Activated CD8-positive, alpha-beta memory T cell treated with anti-CD3 and anti-CD28 coated beads for 24 hours (primary cell): ENCODE measurements at regions not wholly inside any gene's neighbourhood (a gene's known extent, or its start where the extent isn't known, plus 50 kb on each side); places are given as distances from the start of the nearest gene placed in this dataset.
A peak's percentile ranks its signal among the peaks of the same experiment; 100 is the strongest.

ENCODE experiments used
- DNase-seq: peaks from one replicate; pipeline ENCODE4 v3.0.0-alpha.2; 2020

DNA sequence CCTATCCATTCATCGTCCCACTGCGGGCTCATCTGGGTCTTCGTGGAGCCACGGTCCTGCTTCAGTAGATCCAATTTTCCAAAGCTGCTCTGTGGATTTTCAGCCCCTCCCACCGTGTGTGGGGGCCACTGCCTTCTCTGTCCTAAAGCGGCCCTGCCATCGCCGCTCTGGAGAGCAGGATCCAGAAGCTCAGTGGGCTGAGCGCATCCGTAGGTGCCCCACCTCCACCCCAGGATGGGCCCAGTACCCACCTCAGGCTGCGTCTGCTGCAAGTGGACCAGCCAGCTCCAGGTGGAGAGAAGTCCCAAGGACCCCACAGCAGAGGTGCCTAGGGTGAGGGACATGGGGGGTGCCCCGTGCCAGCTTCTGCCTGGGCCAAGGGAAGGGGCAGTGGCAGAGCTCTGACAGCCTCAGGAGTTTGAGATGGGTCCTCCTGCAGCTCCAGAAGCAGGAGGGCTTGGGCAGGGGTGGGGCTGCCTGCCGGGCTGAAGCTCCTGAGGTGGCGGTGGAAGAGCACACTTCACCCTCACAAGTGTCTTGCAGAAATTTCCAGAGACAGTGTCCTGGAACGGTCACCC, 148.1 kb upstream of the C14orf180 start:
- DNase-seq: no peak

DNA sequence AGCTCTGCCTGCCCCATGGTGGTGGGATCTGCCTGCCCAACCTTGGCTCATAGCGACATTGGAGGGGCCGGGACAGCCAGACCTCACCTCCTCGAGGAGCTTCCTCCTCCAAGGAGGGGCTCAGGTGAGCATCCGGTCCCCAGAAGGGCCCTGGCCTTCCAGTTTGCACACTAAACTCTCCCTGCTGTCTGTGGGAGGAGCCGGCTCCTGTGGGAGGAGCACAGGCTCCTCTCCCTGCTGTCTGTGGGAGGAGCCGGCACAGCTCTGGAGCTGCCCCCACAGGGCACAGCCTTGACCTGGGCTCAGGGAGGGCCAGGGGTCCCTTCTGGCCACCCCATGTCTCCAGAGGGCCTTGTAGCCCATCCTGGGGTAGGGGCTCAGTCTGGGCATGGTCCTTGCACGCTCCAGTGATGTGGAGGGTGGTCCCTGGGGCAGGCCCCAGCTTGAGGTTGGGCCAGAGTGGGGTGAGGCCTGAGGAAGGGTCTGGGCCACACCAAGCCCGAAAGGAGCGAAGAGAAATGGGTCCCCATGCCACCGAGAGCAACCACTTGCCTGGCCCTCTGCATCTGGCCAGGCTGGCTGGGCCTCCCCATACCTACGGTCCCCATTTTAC, 147.5 kb upstream of the C14orf180 start:
- DNase-seq: no peak

DNA sequence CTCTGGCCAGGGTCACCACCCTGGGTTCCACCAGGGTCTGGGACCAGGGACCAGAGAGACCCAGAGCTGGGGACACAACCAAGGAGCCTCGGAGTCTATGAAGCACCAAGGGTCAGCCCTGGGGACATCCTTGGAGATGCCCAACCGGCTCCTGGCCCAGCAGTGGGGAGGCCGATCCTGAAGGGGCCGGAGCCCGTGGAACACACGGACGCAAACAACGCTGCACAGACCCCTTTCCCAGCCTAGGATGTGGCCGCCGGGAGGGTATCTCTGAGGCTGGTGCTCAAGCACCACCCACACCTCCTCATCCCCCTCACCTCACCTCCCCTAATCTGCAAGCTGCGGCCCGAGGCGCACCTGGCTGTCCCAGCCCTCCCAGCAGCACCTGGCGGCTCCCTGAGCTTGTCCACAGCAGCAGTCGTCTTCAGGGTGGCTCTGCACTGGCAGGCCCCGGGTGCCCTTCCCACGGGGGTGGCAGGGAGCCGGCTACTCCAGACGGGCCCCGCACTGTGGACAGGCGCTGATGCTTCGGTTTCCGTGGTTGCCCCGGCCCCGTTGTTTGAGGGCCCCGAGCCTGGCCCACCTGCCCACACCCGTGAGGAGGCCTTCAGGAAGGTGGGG, 146.8 kb upstream of the C14orf180 start:
- DNase-seq: peak; percentile 45

DNA sequence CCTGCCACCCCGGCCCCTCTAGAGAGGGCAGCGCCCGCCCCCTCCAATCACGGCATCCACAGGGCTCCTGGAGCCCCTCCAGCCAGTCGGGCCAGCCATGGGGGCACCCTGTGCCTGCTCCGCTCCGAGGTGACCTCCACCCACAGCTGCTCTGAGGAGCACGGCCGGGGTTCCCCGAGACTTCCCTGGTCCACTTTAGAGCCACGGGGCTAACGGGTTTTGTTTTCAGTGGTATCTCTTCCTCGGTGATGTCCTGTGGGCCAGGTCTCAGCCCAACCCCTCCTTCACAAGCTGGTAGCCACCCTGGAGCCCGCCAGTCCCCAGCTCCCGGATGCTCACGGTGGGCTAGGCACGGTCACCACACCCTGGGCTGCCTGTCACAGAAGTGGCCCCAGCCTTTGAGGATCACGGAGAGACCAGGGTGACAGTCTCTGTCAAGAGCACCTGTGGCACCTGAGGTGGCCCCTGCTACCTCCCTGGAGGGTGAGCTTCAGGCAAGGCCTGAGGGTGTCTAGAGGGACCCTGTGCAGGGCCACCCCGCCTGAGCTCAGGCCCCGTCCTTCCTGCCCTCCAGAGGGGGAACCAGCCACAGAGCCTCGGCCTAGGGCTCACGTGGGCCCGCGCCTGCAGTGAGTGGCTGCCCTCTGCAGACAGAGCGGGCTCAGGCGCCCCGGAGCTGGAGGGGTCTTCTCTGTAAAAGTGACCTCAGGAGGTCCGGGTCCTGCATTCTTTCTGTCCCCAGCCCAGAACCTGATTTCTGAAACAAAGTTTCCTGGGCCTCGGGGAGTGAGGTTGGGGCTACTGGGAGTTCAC, 146.0 kb upstream of the C14orf180 start:
- peak; percentile 47 for DNase-seq

DNA sequence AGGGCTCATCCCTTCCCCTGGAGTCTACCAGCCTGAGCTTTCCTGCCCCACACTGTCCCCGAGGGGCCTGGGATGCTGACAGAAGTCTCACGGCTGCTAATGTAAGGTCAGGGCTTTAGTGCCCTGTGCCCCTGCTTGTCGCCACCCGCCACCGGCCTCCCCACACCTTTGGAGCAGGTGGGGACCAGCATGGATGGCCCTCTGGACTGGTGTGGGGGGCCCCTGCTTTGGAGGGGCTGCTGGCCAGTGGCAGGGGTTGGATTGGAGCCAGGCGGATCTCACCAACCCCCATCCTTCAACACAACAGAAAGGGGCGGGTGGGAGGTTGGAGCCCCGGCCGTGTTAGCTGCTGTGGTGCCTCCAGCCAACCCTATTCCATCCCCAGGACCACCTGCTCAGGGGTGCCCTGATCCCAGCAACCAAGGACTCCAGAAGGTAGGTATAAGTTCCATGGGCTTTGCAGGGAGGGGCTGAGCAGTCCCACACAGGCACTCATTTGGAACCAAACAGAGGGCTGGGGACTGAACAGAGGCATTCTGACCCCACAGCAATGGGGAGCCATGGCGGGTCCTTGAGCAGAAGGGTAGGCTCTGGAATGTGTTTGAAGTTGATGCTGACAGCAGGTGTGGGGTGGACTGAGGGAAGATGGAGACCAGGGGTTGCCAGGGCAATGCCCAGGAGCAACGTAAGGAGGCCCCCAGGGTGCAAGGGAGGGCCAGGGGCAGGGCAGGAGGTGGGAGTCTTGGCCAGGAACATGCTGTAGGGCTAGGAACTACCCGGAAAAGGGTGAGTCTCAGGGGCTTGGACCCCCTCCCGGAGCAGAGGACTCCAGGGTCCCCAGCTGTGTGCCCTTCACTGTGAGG, 145.1 kb upstream of the C14orf180 start:
- DNase-seq: peak; percentile 51

DNA sequence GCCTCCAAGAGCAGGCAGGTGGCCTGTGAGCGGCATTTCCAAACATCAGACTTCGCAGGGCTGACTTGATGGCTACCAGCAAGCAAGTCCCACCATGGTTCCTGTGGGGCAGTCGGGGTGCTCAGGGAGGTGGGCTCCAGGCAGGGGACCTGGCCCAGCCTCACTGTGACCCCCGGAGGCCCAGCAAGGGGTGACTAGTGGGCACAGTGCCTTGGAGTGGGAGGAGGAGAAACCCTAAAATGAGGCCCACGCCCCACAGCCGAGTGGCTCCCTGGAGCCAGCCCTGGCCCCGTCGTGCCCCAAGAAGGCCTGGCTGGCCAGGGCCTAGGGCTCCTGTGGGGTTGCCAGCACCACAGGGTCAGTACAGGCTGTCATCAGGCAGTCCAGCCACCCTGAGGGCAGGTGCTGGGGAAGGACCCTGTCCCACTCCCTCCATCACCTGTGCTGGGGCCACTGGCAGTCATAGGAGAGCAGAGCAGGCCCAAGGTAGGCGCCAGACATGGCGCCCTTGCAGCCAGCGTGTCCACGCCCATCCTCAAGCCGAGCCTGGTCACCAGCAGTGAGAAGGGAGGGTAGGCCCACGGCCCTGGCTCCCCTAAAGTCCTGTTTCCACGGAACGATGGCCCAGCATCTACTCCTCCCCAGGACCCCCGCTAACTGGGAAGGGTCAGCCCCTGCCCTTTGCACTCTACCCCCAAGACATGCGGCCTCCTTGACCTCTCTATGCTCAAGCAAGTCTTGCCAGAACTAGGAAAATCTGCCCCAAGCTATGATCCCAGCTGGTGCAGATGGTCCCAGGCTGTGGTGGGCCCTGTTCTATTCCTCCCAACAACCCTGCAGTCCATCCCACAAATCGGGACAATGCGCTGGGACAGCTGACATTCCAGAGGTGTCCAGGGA, 144.2 kb upstream of the C14orf180 start:
- peak; percentile 50 for DNase-seq

DNA sequence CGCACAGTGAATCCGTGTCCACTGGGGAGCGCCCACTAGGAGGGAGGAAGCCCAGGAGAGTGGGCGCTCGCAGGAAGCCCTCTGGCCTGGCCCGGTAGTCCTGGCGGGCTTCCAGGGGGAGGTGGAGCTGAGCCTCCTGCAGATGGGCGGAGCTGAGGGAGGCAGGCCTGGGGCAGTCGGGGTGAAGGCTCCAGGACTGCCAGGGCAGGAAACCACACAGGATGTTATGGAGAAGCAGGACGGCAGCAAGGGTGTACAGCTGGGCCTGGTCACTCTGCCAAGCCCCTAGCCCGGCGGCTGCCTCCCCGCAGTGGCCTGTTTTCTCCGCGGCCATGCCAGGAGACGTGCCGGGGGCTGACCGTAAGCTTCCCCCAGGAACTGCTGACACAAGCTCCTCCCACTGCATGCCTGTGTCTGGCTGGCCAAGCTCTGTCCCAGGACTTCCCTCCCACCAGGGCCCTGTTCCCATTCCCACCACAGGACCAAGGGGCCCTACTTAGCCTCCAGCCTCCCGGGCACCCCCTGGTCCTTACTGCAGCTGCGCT, 143.4 kb upstream of the C14orf180 start:
- DNase-seq: no peak

DNA sequence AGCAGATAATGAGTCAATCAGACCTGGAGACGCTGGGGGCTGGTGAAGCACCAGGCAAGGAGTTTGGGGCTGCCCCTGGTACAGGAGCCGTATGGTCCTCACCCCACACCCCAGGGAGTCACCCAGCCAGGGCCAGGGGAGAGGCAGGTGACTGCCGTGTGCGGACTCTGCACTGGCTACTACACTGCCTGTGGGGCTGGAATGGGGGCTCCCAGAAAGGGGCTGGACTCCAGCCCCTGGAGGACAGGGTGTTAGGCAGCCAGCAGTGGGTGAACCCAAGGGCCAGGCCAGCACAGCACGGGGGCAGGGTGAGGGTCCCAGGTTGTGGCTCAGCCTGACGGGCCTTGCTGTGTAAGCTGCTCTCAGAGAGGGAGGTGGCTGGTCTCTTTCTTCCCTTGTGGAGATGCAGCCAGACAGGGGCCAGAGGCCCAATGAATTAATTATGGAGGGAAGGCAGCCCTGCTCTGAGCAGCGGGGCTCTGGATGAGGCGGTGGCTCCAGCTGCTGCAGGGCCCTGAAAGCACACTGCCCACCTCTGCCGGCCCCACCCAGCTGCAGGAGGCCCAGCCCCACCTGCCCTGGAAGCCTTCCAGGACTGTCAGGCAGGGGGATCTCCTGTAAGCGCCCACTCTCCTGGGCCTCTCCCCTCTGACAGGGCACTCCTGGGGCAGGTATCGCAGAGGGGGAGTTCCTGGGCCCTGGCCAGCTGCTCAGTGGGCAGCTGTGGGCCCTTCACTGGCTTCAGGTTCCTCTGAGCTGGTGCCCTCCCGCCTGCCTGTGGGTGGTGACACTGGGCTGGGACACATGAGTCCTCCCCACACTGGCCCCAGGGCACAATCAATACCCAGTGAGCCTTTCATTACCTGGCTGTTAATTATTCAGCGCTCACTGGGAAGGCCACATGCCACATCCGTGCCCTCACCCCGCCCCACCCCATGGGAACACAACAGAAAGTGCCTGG, 142.5 kb upstream of the C14orf180 start:
- peak; percentile 49 for DNase-seq

DNA sequence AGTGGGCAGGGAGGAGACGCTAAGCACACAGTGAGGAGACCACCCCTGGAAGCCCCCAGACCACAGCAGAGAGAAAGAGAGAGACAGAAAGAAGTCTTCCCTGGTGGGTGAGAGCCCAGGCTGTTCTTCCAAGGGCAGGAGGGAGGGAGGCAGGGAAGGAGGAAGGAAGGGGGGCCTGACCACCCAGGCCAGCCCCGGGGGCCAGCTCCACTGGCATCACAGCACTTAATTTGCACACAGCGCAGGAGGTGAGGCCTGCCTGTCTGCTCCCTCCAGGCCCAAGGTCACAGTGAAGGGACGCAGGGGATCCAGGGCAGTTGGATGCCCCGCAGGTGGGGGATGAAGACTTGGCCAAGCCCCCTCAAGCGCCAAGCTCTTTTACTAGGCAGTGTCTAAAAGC, 141.9 kb upstream of the C14orf180 start:
- DNase-seq: peak; percentile 30

DNA sequence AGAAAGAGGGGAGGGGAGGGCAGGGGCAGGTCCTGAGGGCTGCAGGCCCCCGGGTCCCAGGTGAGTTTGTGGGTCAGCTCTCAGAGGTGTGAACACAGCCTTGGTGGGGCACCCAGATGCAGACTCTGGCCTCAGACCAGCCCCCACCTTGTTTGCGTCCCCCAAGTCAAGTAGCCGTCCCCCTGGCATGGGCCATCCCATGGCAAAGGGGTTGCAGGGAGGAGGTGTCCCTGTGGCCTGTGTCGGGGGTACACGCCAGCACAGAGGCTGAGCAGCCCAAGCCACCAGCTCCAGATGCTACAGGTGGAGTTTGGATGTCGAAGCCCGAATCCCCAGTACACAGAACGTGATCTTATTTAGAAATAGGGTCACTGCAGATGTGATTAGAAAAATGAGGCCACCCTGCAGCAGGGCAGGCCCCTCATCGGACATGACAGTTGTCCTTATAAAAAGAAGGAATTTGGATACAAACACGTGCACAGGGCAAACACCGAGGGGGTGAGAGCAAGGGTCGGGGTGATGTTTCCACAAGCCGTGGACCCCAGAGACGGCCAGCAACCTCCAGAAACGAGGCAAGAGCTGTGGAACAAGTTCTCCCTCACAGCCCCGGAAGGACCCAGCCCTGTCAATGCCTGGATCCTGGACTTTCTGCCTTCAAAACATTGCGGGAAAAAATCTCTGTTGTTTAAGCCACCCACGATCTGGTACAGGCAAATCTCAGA, 141.2 kb upstream of the C14orf180 start:
- peak; percentile 44 for DNase-seq

DNA sequence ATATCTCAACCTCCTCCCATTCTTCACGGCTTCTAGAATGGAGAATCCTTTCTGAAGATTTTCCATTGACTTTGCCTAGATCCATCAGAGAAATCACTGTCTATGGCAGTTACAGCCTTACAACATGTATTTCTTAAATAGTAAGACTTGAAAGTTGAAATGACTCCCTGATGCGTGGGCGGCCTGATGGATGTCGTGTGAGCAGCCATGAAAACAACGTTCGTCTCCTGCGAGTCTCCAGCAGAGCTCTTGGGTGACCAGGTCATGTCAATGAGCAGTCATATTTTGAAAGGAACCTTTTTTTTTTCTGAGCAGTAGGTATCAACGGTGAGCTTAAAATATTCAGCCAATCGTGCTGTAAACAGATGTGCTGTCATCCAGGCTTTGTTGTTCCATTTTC, 139.9 kb upstream of the C14orf180 start:
- DNase-seq: no peak

DNA sequence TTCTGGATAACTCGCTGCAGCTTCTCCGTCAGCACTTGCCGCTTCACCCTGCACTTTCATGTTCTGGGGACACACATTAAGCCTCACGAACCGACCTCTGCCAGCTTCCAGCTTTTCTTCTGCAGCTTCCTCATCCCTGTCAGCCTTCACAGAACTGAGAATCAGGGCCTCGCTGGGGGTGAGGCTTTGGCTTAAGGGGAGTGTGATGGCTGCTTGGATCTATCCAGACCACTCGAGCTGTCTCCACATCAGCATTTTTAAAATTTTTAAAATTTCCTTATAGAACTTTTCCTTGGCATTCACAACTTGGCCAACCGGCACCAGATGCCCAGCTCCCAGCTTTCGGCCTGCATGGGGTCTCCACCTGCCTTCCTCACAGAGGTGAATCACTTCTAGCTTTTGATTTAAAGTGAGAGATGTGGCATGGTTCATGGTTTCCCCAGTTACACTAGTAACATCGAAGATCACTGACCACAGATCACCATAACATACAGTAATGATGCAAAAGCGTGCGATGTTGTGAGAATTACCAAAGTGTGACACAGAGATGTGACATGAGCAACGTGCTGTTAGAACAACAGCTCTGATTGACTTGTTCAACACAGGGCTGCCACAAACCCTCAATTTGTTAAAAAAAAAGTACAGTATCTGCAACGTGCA, 139.1 kb upstream of the C14orf180 start:
- DNase-seq: peak; percentile 17

DNA sequence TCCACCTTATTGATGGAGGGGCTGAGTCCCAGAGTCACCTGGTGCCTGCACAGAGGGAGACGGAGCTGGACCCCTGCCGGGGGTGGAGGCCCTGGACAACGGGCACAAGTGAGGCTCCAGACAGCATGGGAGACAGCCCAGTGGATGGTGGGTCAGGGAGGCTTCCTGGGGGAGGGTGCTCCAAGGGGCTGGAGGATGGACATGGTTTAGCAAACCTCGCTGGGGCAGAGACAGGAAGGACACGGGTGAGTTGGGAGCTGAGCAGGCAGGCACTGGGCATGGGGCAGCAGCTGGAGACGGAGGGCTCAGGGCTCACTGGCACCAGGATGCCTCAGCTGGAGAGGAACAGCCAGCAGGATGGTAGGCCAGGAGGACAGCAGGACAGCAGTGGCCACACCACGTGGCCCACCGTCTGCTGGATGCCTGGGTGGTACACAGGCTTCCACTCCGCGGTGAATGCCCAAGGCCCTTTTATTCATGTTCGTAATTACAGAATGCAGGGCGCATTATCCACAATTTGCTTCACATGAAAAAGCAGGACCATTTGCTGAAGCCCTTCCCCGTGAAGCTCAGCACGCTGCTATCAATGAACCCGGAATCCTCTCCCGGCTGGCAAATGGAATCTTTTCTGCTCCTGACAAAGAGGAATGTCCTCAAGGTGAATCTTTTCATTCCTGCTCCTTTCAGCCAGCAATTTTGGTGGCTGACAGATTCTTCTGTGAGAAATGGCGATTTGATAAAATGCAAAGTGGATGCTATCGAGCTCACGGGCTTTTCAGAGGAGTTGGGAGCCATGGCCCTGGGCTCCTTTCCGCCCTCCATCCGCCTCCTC, 138.1 kb upstream of the C14orf180 start:
- peak; percentile 19 for DNase-seq

DNA sequence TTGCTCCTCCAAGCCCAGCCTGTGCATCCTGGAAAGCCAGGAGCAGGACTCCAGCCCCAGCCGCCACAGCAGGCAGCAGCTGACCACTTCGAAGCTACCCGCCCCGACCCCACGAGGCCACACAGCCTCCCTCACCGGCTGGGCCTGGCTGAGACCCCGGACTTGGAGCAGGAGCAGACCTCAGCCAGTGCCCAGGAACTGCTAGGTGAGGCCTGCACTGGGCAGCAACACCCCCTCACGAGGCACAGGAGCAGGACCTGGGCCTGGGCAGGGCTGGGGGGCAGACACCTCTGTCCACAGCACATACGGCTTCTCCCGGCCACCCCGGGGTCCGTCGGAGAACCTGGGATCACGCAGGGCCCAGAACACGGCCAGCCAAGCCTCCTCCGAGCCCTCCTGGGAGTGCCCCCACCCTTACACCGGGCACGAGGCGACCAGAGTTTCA, 137.4 kb upstream of the C14orf180 start:
- peak; percentile 49 for DNase-seq

DNA sequence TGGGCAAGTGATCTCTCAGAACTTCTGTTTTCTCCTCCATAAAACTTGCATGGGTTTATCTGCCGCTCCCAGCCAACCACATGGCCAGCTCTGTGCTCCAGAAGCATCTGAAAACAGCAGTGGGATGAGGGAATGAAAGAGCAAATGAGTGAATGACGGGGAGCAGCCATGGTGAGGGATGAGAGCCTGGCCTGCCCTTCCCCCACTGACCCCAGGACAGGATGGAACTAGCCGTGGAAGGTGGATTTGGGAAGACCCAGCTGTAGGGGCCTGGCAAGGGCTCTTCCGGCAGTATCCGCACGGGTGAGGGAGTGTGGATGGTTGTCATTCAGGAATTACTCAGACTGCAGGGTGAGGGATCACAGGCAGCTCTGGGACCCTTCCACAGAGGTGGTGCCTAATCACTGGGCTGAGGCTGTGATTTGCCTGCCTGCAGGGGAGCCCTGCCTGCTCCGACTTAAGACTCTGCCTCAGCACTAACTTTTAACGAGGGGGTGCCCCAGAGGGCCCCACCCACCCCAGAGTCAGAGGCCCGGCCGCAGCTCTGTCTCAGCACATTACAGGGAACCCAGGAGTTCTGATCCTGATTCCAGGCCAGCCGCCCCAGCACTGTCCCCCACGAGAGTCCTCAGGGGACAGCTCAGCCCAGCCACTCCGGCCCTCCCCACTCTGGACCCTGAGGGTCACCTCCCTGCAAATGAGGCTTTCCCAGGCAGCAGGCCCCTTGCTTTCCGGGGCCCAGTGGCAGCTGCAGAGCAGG, 136.8 kb upstream of the C14orf180 start:
- peak; percentile 52 for DNase-seq

DNA sequence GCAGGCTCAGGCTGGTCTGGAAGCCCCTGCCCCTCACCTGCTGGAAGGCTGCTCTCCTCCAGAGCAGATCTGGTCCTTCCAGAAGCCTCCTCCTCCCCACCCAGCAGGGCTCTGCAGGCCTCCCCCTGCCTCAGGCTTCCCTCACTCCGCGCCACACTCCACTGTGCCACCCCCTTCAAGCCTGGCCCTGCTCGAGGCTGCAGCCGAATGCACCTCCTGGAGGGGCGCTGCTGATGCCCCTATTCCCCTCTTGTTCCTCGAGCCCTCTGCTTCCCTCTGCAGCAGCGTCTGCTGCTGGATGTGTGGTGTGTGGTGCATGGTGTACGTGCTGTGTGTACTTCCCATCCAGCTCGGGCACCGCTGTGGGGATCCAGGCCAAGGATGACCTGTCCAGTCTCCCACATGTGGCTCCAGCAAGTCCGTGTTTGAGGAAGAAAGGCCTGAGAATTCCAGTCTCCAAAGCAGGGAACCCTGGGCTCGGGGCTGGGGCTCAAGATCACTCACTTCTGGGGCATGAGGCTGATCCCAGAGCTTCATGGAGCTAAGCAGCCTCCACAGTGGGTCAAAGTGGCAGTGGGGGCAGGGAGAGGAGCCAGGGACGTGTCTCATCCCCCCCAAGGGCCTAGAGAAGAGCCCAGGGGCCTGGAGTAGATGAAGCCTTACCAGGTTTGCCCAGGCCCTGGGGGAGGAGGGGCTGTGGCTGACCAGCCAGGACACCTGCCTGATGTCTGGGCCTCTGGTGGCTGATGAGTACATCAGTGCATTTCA, 136.0 kb upstream of the C14orf180 start:
- DNase-seq: peak; percentile 54
